GM12878 (cell line): ENCODE measurements at regions not wholly inside any gene's neighbourhood (a gene's known extent, or its start where the extent isn't known, plus 50 kb on each side); places are given as distances from the start of the nearest gene placed in this dataset.

Experiments used
- ATAC-seq: fragments of 200-7000 bp; cut with Tn5 transposase; 3 replicates; pipeline ENCODE4 v1.9.1; 2020; ENCODE audit warnings: mild to moderate bottlenecking, moderate library complexity
- BruUV-seq: library from RNA; stranded (reverse); fragments of 400-500 nt; replicated peaks from 2 replicates; lab custom pipeline; 2021; lab: Mats Ljungman, UMichigan
- CTCF ChIA-PET: fragments of 300-600 bp; sonication (Branson Sonifier 250); formaldehyde crosslinking; extraction: SDS; loops from one replicate; lab custom pipeline; 2021; ENCODE audit warnings: inconsistent platforms; lab: Yijun Ruan, JAX
- POLR2A ChIA-PET: fragments of 350-600 bp; formaldehyde crosslinking; extraction: SDS; loops from one replicate; lab custom pipeline; 2021; ENCODE audit warnings: inconsistent platforms; lab: Charles Lee
- RAD21 ChIA-PET: fragments of 300-600 bp; sonication (Branson Sonifier 250); formaldehyde crosslinking; loops from one replicate; lab custom pipeline; 2023; ENCODE audit warnings: antibody characterized with exemption; ENCODE audit not compliant: unreplicated experiment; lab: Charles Lee
- SMC1A ChIA-PET: fragments of 300-600 bp; sonication (Branson Sonifier 250); formaldehyde crosslinking; loops from one replicate; lab custom pipeline; 2023; ENCODE audit not compliant: unreplicated experiment, uncharacterized antibody; lab: Charles Lee
- DNase-seq: peaks from one replicate; pipeline ENCODE4 v3.0.0-alpha.2; 2011; ENCODE audit warnings: low read depth, low spot score
- FAIRE-seq: peaks from 3 replicates; lab custom pipeline; 2011; peaks lifted over from hg19 to GRCh38; lab: Jason Lieb, UNC
- H2AFZ ChIP-seq: 2 replicates; pipeline ENCODE4 v1.6.0; 2011; ENCODE audit warnings: low read depth, low read length, control low read depth; ENCODE audit not compliant: control insufficient read depth
- H3K27ac ChIP-seq: 2 replicates; pipeline ENCODE4 v1.5.1; 2011; ENCODE audit warnings: control low read depth; ENCODE audit not compliant: control insufficient read depth, insufficient read depth
- H3K27me3 ChIP-seq, 2 experiments: replicated peaks in 1 of 2; 2 replicates each; pipeline versions ENCODE4 v1.6.0 to v1.6.1; 2011; ENCODE audit warnings: low read length in 1 of 2; ENCODE audit not compliant: control insufficient read depth in 2 of 2, insufficient read depth in 2 of 2
- H3K36me3 ChIP-seq, 2 experiments: 2 replicates each; pipeline ENCODE4 v1.5.1; 2011; ENCODE audit warnings: low read length in 1 of 2; ENCODE audit not compliant: control insufficient read depth in 2 of 2, insufficient read depth in 2 of 2
- H3K4me1 ChIP-seq: 2 replicates; pipeline ENCODE4 v1.6.1; 2011; ENCODE audit warnings: mild to moderate bottlenecking, low read length, moderate library complexity, mixed read lengths; ENCODE audit not compliant: control insufficient read depth, insufficient read depth
- H3K4me2 ChIP-seq: 2 replicates; pipeline ENCODE4 v1.6.0; 2011; ENCODE audit warnings: control low read depth; ENCODE audit not compliant: control insufficient read depth, insufficient read depth
- H3K4me3 ChIP-seq: fragments of 200-600 bp; sonication (generic); 2 replicates; pipeline ENCODE4 v1.5.1; 2016
- H3K79me2 ChIP-seq: 2 replicates; pipeline ENCODE4 v1.6.0; 2011; ENCODE audit warnings: low read length; ENCODE audit not compliant: control insufficient read depth, insufficient read depth
- H3K9ac ChIP-seq: 2 replicates; pipeline ENCODE4 v1.8.0; 2011; ENCODE audit warnings: low read length, control low read depth, mixed read lengths; ENCODE audit not compliant: control insufficient read depth, insufficient read depth
- H3K9me3 ChIP-seq: replicated peaks from 3 replicates; pipeline ENCODE4 v1.5.1; 2011; ENCODE audit warnings: mild to moderate bottlenecking, low read length; ENCODE audit not compliant: control insufficient read depth, insufficient read depth
- H4K20me1 ChIP-seq: 2 replicates; pipeline ENCODE4 v1.6.0; 2011; ENCODE audit not compliant: control insufficient read depth, insufficient read depth
- BCL11A ChIP-seq: IDR thresholded peaks from 2 replicates; pipeline ENCODE4 v1.6.1; 2011; ENCODE audit warnings: low read depth, low read length
- CHD1 ChIP-seq: IDR thresholded peaks from 2 replicates; pipeline ENCODE4 v1.6.1; 2012; ENCODE audit warnings: low read depth, low read length, improper control_type of control experiment
- ZNF24 ChIP-seq: fragments of 450-650 bp; IDR thresholded peaks from 2 replicates; pipeline ENCODE4 v1.6.1; 2017; ENCODE audit warnings: antibody characterized with exemption, mild to moderate bottlenecking
- WGBS: methylation state at CpG from one replicate; pipeline ENCODE4 v1.1.6; 2016; ENCODE audit warnings: low lambda C conversion rate; ENCODE audit not compliant: insufficient replicate concordance, insufficient coverage; ENCODE audit errors: missing lambda C conversion rate; 5-methylcytosine and 5-hydroxymethylcytosine counted together
- in situ Hi-C: fragments of 300-500 bp; cut with MboI; formaldehyde crosslinking; loops from 9 replicates; pipeline ENCODE4 v1.14.3; 2018; ENCODE audit warnings: mixed read lengths
- intact Hi-C: fragments of 100-400 bp; cut with micrococcal nuclease; formaldehyde crosslinking; loops from one replicate; pipeline ENCODE4 v1.14.2; 2022; ENCODE audit not compliant: unreplicated experiment
- TF ChIP-seq, protein P1 (sequence below): fragments of 450-650 bp; formaldehyde crosslinking; IDR thresholded peaks from 2 replicates; pipeline ENCODE4 v1.4.0; 2022; ENCODE audit warnings: mild to moderate bottlenecking, moderate library complexity

- CTCF ChIA-PET: no interaction called here
- WGBS: 42% methylated on average over 30 of the region's 30 CpGs
- Histone ChIP-seq H3K9me3 (no peaks in the 10 kb centered on the region), H3K27me3 (no peaks in the 10 kb centered on the region; a peak in 2 of 4 replicates), H3K4me2 (no peak overlapping the region), H3K36me3 (no peaks in the 10 kb centered on the region), H4K20me1 (no peaks in the 10 kb centered on the region), H3K4me1 (no peaks in the 10 kb centered on the region), H3K27ac (no peak overlapping the region), H3K4me3 (no peak overlapping the region), H2AFZ (no peak overlapping the region), H3K9ac (no peak overlapping the region), H3K79me2 (no peaks in the 10 kb centered on the region)
- no peak for FAIRE-seq
- SMC1A ChIA-PET: no interaction called here
- in situ Hi-C loops: no loop called here
- TF ChIP-seq, protein P1, sequence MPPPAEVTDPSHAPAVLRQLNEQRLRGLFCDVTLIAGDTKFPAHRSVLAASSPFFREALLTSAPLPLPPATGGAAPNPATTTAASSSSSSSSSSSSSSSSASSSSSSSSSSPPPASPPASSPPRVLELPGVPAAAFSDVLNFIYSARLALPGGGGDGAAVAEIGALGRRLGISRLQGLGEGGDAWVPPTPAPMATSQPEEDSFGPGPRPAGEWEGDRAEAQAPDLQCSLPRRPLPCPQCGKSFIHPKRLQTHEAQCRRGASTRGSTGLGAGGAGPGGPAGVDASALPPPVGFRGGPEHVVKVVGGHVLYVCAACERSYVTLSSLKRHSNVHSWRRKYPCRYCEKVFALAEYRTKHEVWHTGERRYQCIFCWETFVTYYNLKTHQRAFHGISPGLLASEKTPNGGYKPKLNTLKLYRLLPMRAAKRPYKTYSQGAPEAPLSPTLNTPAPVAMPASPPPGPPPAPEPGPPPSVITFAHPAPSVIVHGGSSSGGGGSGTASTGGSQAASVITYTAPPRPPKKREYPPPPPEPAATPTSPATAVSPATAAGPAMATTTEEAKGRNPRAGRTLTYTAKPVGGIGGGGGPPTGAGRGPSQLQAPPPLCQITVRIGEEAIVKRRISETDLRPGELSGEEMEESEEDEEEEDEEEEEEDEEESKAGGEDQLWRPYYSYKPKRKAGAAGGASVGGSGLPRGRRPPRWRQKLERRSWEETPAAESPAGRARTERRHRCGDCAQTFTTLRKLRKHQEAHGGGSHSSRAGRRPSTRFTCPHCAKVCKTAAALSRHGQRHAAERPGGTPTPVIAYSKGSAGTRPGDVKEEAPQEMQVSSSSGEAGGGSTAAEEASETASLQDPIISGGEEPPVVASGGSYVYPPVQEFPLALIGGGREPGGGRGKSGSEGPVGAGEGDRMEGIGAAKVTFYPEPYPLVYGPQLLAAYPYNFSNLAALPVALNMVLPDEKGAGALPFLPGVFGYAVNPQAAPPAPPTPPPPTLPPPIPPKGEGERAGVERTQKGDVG: no peak
- TF ChIP-seq CHD1 (no peak), ZNF24 (no peak), BCL11A (no peak)
- POLR2A ChIA-PET: no interaction called here
- intact Hi-C loops: no loop called here
- no TSS peak for BruUV-seq
- ATAC-seq: no peak
- no peak for DNase-seq
- RAD21 ChIA-PET: no interaction called here
Measured at GRCh38 chr7:1351881-1352625, 107.2 kb downstream of the MICALL2 start.
